GM23248 (cell line): ENCODE measurements at regions not wholly inside any gene's neighbourhood (a gene's known extent, or its start where the extent isn't known, plus 50 kb on each side); places are given as distances from the start of the nearest gene placed in this dataset.

Source experiments
- EZH2 ChIP-seq: fragments of 200-600 bp; sonication (generic); IDR thresholded peaks from 2 replicates; pipeline ENCODE4 v1.6.1; 2018; ENCODE audit warnings: antibody characterized with exemption, mild to moderate bottlenecking; ENCODE audit not compliant: insufficient read depth, poor library complexity, severe bottlenecking
- EZH2phosphoT487 ChIP-seq: fragments of 200-600 bp; sonication (generic); IDR thresholded peaks from 2 replicates; pipeline ENCODE4 v1.6.1; 2018; ENCODE audit warnings: antibody characterized with exemption, moderate library complexity, mild to moderate bottlenecking, low read depth; ENCODE audit not compliant: insufficient read depth

- no peak for TF ChIP-seq EZH2
- TF ChIP-seq EZH2phosphoT487 = no peak
Observed at GRCh38 chr11:27253224-27253623, 109.8 kb downstream of the CCDC34 start.
